ENCODE measurements at regions not wholly inside any gene's neighbourhood (a gene's known extent, or its start where the extent isn't known, plus 50 kb on each side); places are given as distances from the start of the nearest gene placed in this dataset.

- Histone ChIP-seq H2BK12ac (ENCODE audit: low read length in 2 of 2) (no peak overlapping the region), H3K79me1 (replicated peaks; ENCODE audit: low read length, poor library complexity, severe bottlenecking) (no peaks in the 10 kb centered on the region), H3K36me3 (ENCODE audit: control insufficient read depth in 1 of 2, insufficient read depth in 2 of 2, low read depth in 1 of 2, low read length in 2 of 2) (no peaks in the 10 kb centered on the region), H3K9me3 (ENCODE audit: control insufficient read depth, low read length) (peaks cover 15% of the 10 kb centered on the region), H3K23ac (ENCODE audit: low read length in 2 of 2) (no peak overlapping the region), H3K9ac (ENCODE audit: low read length) (no peak overlapping the region), H2BK5ac (ENCODE audit: low read depth, low read length, poor library complexity, severe bottlenecking) (no peak overlapping the region), H4K8ac (ENCODE audit: low read length) (no peak overlapping the region), H3K4me1 (ENCODE audit: control insufficient read depth, insufficient read depth, low read depth, low read length) (no peaks in the 10 kb centered on the region), H2BK15ac (ENCODE audit: low read depth, poor library complexity, severe bottlenecking) (no peak overlapping the region), H3K27ac (ENCODE audit: low read length, poor library complexity, severe bottlenecking) (no peak overlapping the region), H3K4ac (ENCODE audit: low read depth in 1 of 2, low read length in 2 of 2) (no peak overlapping the region), H3K14ac (ENCODE audit: low read length in 2 of 2) (no peak overlapping the region), H4K91ac (ENCODE audit: low read length) (no peak overlapping the region), H3K4me3 (ENCODE audit: insufficient read depth in 1 of 2, low read depth in 1 of 2, low read length in 2 of 2) (no peak overlapping the region), H3K18ac (ENCODE audit: low read depth in 1 of 2, low read length in 2 of 2) (no peak overlapping the region), H3K4me2 (ENCODE audit: low read length, poor library complexity, severe bottlenecking) (no peak overlapping the region), H2BK120ac (ENCODE audit: low read depth, low read length) (no peak overlapping the region), H2AK5ac (ENCODE audit: low read length, severe bottlenecking) (no peak overlapping the region), H2AFZ (ENCODE audit: low read depth, low read length) (no peak overlapping the region), H3K27me3 (ENCODE audit: control insufficient read depth in 1 of 2, insufficient read depth in 1 of 2, low read length in 2 of 2) (peaks cover 0 to 11% of the 10 kb centered on the region in 2 experiments)
- DNase-seq: no peak
- WGBS: 100% methylated on average over 2 of the region's 4 CpGs
Measured at GRCh38 chrX:40960041-40960440, 125.2 kb upstream of the USP9X start.

- Histone ChIP-seq H2BK120ac (ENCODE audit: low read depth, low read length) (no peak overlapping the region), H3K9ac (ENCODE audit: low read length) (no peak overlapping the region), H3K14ac (ENCODE audit: low read length in 2 of 2) (no peak overlapping the region), H4K91ac (ENCODE audit: low read length) (no peak overlapping the region), H2BK5ac (ENCODE audit: low read depth, low read length, poor library complexity, severe bottlenecking) (no peak overlapping the region), H3K27me3 (ENCODE audit: control insufficient read depth in 1 of 2, insufficient read depth in 1 of 2, low read length in 2 of 2) (peaks cover 0 to 11% of the 10 kb centered on the region in 2 experiments), H3K27ac (ENCODE audit: low read length, poor library complexity, severe bottlenecking) (no peak overlapping the region), H2BK15ac (ENCODE audit: low read depth, poor library complexity, severe bottlenecking) (no peak overlapping the region), H2AFZ (ENCODE audit: low read depth, low read length) (no peak overlapping the region), H3K4me3 (ENCODE audit: insufficient read depth in 1 of 2, low read depth in 1 of 2, low read length in 2 of 2) (no peak overlapping the region), H3K4ac (ENCODE audit: low read depth in 1 of 2, low read length in 2 of 2) (no peak overlapping the region), H3K4me2 (ENCODE audit: low read length, poor library complexity, severe bottlenecking) (no peak overlapping the region), H3K23ac (ENCODE audit: low read length in 2 of 2) (no peak overlapping the region), H3K36me3 (ENCODE audit: control insufficient read depth in 1 of 2, insufficient read depth in 2 of 2, low read depth in 1 of 2, low read length in 2 of 2) (no peaks in the 10 kb centered on the region), H2AK5ac (ENCODE audit: low read length, severe bottlenecking) (no peak overlapping the region), H3K18ac (ENCODE audit: low read depth in 1 of 2, low read length in 2 of 2) (no peak overlapping the region), H4K8ac (ENCODE audit: low read length) (no peak overlapping the region), H3K79me1 (replicated peaks; ENCODE audit: low read length, poor library complexity, severe bottlenecking) (no peaks in the 10 kb centered on the region), H2BK12ac (ENCODE audit: low read length in 2 of 2) (no peak overlapping the region), H3K4me1 (ENCODE audit: control insufficient read depth, insufficient read depth, low read depth, low read length) (no peaks in the 10 kb centered on the region), H3K9me3 (ENCODE audit: control insufficient read depth, low read length) (peaks cover 10% of the 10 kb centered on the region)
- DNase-seq: no peak
- WGBS: no CpG with 5 or more reads among the region's 12 CpGs
Measured at GRCh38 chrX:40962793-40963407, 122.3 kb upstream of the USP9X start.

- H3K4ac ChIP-seq (ENCODE audit: low read depth in 1 of 2, low read length in 2 of 2): no peak overlapping the region
- H3K4me2 ChIP-seq (ENCODE audit: low read length, poor library complexity, severe bottlenecking): no peak overlapping the region
- no peak overlapping the region for H3K9ac ChIP-seq (ENCODE audit: low read length)
- H2BK120ac ChIP-seq (ENCODE audit: low read depth, low read length): no peak overlapping the region
- no peak overlapping the region for H3K4me3 ChIP-seq (ENCODE audit: insufficient read depth in 1 of 2, low read depth in 1 of 2, low read length in 2 of 2)
- H3K9me3 ChIP-seq (ENCODE audit: control insufficient read depth, low read length): peaks cover 10% of the 10 kb centered on the region
- H2AK5ac ChIP-seq (ENCODE audit: low read length, severe bottlenecking): no peak overlapping the region
- no peak overlapping the region for H4K8ac ChIP-seq (ENCODE audit: low read length)
- H4K91ac ChIP-seq (ENCODE audit: low read length): no peak overlapping the region
- H2BK15ac ChIP-seq (ENCODE audit: low read depth, poor library complexity, severe bottlenecking): no peak overlapping the region
- no peak overlapping the region for H3K27ac ChIP-seq (ENCODE audit: low read length, poor library complexity, severe bottlenecking)
- no peak for DNase-seq
- no peak overlapping the region for H3K23ac ChIP-seq (ENCODE audit: low read length in 2 of 2)
- no peak overlapping the region for H2BK5ac ChIP-seq (ENCODE audit: low read depth, low read length, poor library complexity, severe bottlenecking)
- H2AFZ ChIP-seq (ENCODE audit: low read depth, low read length): no peak overlapping the region
- H3K4me1 ChIP-seq (ENCODE audit: control insufficient read depth, insufficient read depth, low read depth, low read length): no peaks in the 10 kb centered on the region
- no peak overlapping the region for H2BK12ac ChIP-seq (ENCODE audit: low read length in 2 of 2)
- WGBS: 92% methylated on average over 1 of the region's 1 CpG
- no peak overlapping the region for H3K14ac ChIP-seq (ENCODE audit: low read length in 2 of 2)
- H3K27me3 ChIP-seq (ENCODE audit: control insufficient read depth in 1 of 2, insufficient read depth in 1 of 2, low read length in 2 of 2): peaks cover 0 to 10% of the 10 kb centered on the region in 2 experiments
- no peaks in the 10 kb centered on the region for H3K36me3 ChIP-seq (ENCODE audit: control insufficient read depth in 1 of 2, insufficient read depth in 2 of 2, low read depth in 1 of 2, low read length in 2 of 2)
- no peaks in the 10 kb centered on the region for H3K79me1 ChIP-seq (replicated peaks; ENCODE audit: low read length, poor library complexity, severe bottlenecking)
- no peak overlapping the region for H3K18ac ChIP-seq (ENCODE audit: low read depth in 1 of 2, low read length in 2 of 2)
Measured at GRCh38 chrX:40964008-40964407, 121.2 kb upstream of the USP9X start.

DNA sequence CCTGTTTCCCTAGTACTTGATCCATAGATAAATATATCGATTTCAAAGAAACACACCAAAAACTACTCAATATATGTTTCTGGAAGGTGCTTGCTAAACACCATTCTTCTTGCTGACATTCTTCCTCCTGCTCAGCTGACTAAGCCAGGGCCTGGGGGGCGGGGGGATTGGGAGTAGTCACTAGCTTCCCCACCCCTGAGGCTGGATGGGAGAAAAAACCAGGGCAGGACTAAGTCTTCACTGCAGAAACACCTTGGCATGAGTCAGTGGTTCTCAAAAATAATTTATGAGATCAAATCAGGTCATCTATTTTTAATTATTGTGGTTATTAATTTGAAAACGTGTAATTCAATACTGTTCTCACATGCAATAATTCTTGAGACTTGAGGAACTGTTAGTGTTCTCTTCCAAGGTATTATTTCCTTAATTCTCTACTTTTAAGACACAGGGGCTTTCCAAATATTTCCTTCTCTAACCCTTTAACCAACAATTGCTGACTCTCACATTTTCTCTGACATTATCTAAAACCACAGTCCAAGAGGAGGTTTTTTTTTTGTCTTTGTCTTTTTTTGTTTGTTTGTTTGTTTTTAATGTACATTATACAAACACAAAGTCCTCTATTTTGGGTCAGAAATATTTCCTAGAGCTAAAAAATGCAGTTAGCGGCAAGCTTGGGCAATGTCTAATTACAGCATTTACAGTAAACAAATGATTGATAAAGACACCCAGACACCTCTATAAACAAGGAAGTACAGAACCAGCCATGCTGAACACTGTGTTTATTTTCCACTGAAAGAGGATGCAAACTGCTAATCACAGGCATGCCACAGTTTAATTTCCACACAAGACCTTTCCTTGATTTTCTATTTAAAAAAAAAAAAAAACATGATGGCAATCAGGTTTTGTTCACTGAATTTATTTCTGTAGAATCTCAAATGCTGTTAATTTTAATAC lies 120.3 kb upstream of the USP9X start:
- no peaks in the 10 kb centered on the region for H3K36me3 ChIP-seq (ENCODE audit: control insufficient read depth in 1 of 2, insufficient read depth in 2 of 2, low read depth in 1 of 2, low read length in 2 of 2)

More for the DNA sequence above, 120.3 kb upstream of the USP9X start:
- Histone ChIP-seq H3K27ac (ENCODE audit: low read length, poor library complexity, severe bottlenecking) (no peak overlapping the region), H3K18ac (ENCODE audit: low read depth in 1 of 2, low read length in 2 of 2) (no peak overlapping the region), H4K91ac (ENCODE audit: low read length) (no peak overlapping the region), H2BK15ac (ENCODE audit: low read depth, poor library complexity, severe bottlenecking) (no peak overlapping the region), H2BK12ac (ENCODE audit: low read length in 2 of 2) (no peak overlapping the region), H3K4ac (ENCODE audit: low read depth in 1 of 2, low read length in 2 of 2) (no peak overlapping the region), H3K79me1 (replicated peaks; ENCODE audit: low read length, poor library complexity, severe bottlenecking) (no peaks in the 10 kb centered on the region), H3K23ac (ENCODE audit: low read length in 2 of 2) (no peak overlapping the region), H3K4me1 (ENCODE audit: control insufficient read depth, insufficient read depth, low read depth, low read length) (no peaks in the 10 kb centered on the region), H3K4me2 (ENCODE audit: low read length, poor library complexity, severe bottlenecking) (no peak overlapping the region), H2AK5ac (ENCODE audit: low read length, severe bottlenecking) (no peak overlapping the region), H3K9me3 (ENCODE audit: control insufficient read depth, low read length) (peaks cover 10% of the 10 kb centered on the region), H3K14ac (ENCODE audit: low read length in 2 of 2) (no peak overlapping the region), H2BK5ac (ENCODE audit: low read depth, low read length, poor library complexity, severe bottlenecking) (no peak overlapping the region), H2AFZ (ENCODE audit: low read depth, low read length) (no peak overlapping the region), H3K9ac (ENCODE audit: low read length) (no peak overlapping the region), H4K8ac (ENCODE audit: low read length) (no peak overlapping the region), H3K4me3 (ENCODE audit: insufficient read depth in 1 of 2, low read depth in 1 of 2, low read length in 2 of 2) (no peak overlapping the region), H2BK120ac (ENCODE audit: low read depth, low read length) (no peak overlapping the region), H3K27me3 (ENCODE audit: control insufficient read depth in 1 of 2, insufficient read depth in 1 of 2, low read length in 2 of 2) (peaks cover 0 to 9% of the 10 kb centered on the region in 2 experiments)
- DNase-seq: peak; percentile 19
- no CpG with 5 or more reads among the region's 4 CpGs for WGBS

All from mesenchymal stem cell (in vitro differentiated cells and primary cell).